Mesendoderm (in vitro differentiated cells): ENCODE measurements at regions not wholly inside any gene's neighbourhood (a gene's known extent, or its start where the extent isn't known, plus 50 kb on each side); places are given as distances from the start of the nearest gene placed in this dataset.
A peak's percentile ranks its signal among the peaks of the same experiment; 100 is the strongest.

Experiments used
- DNase-seq: peaks from one replicate; pipeline ENCODE4 v3.0.0; 2013
- H2AK5ac ChIP-seq: 2 replicates; pipeline ENCODE4 v1.6.1; 2013; ENCODE audit warnings: low read length, inconsistent platforms
- H2BK120ac ChIP-seq: 2 replicates; pipeline ENCODE4 v1.6.1; 2013; ENCODE audit warnings: low read depth, mild to moderate bottlenecking, low read length, moderate library complexity, mixed read lengths
- H2BK15ac ChIP-seq: replicated peaks from 2 replicates; pipeline ENCODE4 v1.6.1; 2013; ENCODE audit warnings: low read depth, mild to moderate bottlenecking, moderate library complexity
- H2BK5ac ChIP-seq: 2 replicates; pipeline ENCODE4 v1.6.1; 2013; ENCODE audit warnings: low read length, inconsistent platforms
- H3K18ac ChIP-seq: 2 replicates; pipeline ENCODE4 v1.6.1; 2013; ENCODE audit warnings: mild to moderate bottlenecking, low read length, mixed read lengths
- H3K23ac ChIP-seq: one replicate; pipeline ENCODE4 v1.6.1; 2013; ENCODE audit warnings: low read length
- H3K27ac ChIP-seq: 2 replicates; pipeline ENCODE4 v1.5.1; 2013; ENCODE audit warnings: low read depth, mild to moderate bottlenecking, inconsistent platforms, low read length, moderate library complexity
- H3K27me3 ChIP-seq: 2 replicates; pipeline ENCODE4 v1.6.1; 2013; ENCODE audit warnings: low read length, control low read depth, mild to moderate bottlenecking, inconsistent platforms; ENCODE audit not compliant: insufficient read depth, poor library complexity
- H3K36me3 ChIP-seq: 2 replicates; pipeline ENCODE4 v1.6.1; 2013; ENCODE audit warnings: low read length, inconsistent platforms; ENCODE audit not compliant: control insufficient read depth, insufficient read depth
- H3K4ac ChIP-seq: one replicate; pipeline ENCODE4 v1.6.1; 2013; ENCODE audit warnings: low read depth, mild to moderate bottlenecking, low read length, moderate library complexity
- H3K4me1 ChIP-seq: 2 replicates; pipeline ENCODE4 v1.6.1; 2013; ENCODE audit warnings: low read depth, low read length, inconsistent platforms; ENCODE audit not compliant: control insufficient read depth
- H3K4me2 ChIP-seq: 2 replicates; pipeline ENCODE4 v1.6.1; 2013; ENCODE audit warnings: low read length
- H3K4me3 ChIP-seq: 2 replicates; pipeline ENCODE4 v1.5.1; 2013; ENCODE audit warnings: mild to moderate bottlenecking, low read length
- H3K56ac ChIP-seq: one replicate; pipeline ENCODE4 v1.6.1; 2013; ENCODE audit warnings: low read length
- H3K79me1 ChIP-seq: 2 replicates; pipeline ENCODE4 v1.6.1; 2013; ENCODE audit warnings: low read length, inconsistent platforms
- H3K79me2 ChIP-seq: 2 replicates; pipeline ENCODE4 v1.6.1; 2013; ENCODE audit warnings: mild to moderate bottlenecking, low read length; ENCODE audit not compliant: control insufficient read depth, insufficient read depth
- H3K9ac ChIP-seq: 2 replicates; pipeline ENCODE4 v1.6.1; 2013; ENCODE audit warnings: low read length, inconsistent platforms
- H4K5ac ChIP-seq: one replicate; pipeline ENCODE4 v1.6.1; 2013; ENCODE audit warnings: low read length
- H4K8ac ChIP-seq: one replicate; pipeline ENCODE4 v1.6.1; 2013; ENCODE audit warnings: low read depth, mild to moderate bottlenecking, control low read depth, low read length, moderate library complexity
- WGBS: extraction: QIAGEN DNeasy Blood & Tissue Kit; methylation state at CpG from one replicate; pipeline ENCODE4 v1.1.7; 2013; ENCODE audit warnings: low lambda C conversion rate, missing lambda C conversion rate; ENCODE audit not compliant: insufficient coverage; ENCODE audit errors: extremely low coverage; 5-methylcytosine and 5-hydroxymethylcytosine counted together

DNA sequence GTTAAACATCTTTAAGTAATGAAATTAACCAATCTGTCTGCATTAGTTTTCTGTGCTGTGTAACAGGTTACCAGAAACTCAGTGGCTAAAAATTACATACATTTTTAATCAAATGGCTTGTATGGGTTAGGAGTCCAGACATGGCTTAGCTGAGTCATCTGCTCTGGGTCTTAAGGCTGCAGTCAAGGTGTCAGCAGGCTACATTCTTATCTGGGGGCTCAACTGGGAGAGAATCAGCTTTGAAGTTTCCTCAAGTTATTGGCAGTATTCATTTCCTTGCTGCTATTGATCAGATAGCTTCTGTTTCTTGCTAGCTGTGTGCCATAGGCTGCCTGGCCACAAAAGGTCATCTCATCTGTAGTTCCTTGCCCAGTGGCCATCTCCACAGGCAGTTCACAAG, 1163.0 kb downstream of the DIAPH3 start:
- no peak overlapping the region for H3K27ac ChIP-seq
- no peaks in the 10 kb centered on the region for H3K36me3 ChIP-seq

DNA sequence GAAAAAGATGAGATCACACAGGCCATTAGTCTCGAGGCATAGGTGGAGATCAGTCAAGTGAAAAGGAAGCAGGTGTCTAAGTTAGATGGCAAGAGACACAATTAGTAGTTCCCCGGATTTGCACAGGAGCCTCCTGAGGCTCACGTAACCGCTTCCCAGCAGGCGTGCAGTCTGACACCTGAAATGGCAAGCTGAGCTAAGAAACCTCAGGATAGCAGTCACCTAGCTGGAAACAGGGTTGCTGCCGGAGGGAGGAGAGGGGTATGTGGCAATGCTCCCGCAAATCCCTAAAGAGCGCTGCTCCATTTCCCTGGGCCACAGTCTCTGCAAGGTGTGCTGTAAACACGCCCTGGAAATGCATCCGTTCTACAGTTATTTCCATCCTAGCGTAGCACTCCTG, 1151.0 kb downstream of the DIAPH3 start:
- no peak overlapping the region for H4K8ac ChIP-seq
- H3K23ac ChIP-seq, result no peak overlapping the region
- no peak overlapping the region for H2BK15ac ChIP-seq
- H3K4ac ChIP-seq, result no peak overlapping the region
- no peak overlapping the region for H3K4me3 ChIP-seq
- no peaks in the 10 kb centered on the region for H3K79me2 ChIP-seq
- H3K9ac ChIP-seq, result no peak overlapping the region
- no peaks in the 10 kb centered on the region for H3K27me3 ChIP-seq
- H3K27ac ChIP-seq, result no peak overlapping the region
- no peaks in the 10 kb centered on the region for H3K36me3 ChIP-seq
- H4K5ac ChIP-seq, result no peak overlapping the region
- peak; percentile 75 for DNase-seq
- H2BK120ac ChIP-seq, result no peak overlapping the region
- H3K4me1 ChIP-seq, result no peaks in the 10 kb centered on the region
- no CpG with 5 or more reads among the region's 11 CpGs for WGBS
- H2AK5ac ChIP-seq, result no peak overlapping the region
- H2BK5ac ChIP-seq, result no peak overlapping the region
- no peak overlapping the region for H3K18ac ChIP-seq
- H3K56ac ChIP-seq, result no peak overlapping the region
- no peaks in the 10 kb centered on the region for H3K79me1 ChIP-seq
- H3K4me2 ChIP-seq, result no peak overlapping the region

More for the DNA sequence above, 1163.0 kb downstream of the DIAPH3 start:
- Histone ChIP-seq H3K79me2 (no peaks in the 10 kb centered on the region), H2AK5ac (no peak overlapping the region), H3K23ac (no peak overlapping the region), H4K8ac (peak overlapping the region; percentile 28), H3K27me3 (no peaks in the 10 kb centered on the region), H2BK5ac (no peak overlapping the region), H3K9ac (no peak overlapping the region), H2BK120ac (no peak overlapping the region), H3K18ac (no peak overlapping the region), H3K4me1 (peaks cover 2% of the 10 kb centered on the region), H2BK15ac (no peak overlapping the region), H3K56ac (no peak overlapping the region), H3K79me1 (no peaks in the 10 kb centered on the region), H3K4ac (no peak overlapping the region), H4K5ac (no peak overlapping the region), H3K4me3 (no peak overlapping the region), H3K4me2 (no peak overlapping the region)
- peak; percentile 50 for DNase-seq

DNA sequence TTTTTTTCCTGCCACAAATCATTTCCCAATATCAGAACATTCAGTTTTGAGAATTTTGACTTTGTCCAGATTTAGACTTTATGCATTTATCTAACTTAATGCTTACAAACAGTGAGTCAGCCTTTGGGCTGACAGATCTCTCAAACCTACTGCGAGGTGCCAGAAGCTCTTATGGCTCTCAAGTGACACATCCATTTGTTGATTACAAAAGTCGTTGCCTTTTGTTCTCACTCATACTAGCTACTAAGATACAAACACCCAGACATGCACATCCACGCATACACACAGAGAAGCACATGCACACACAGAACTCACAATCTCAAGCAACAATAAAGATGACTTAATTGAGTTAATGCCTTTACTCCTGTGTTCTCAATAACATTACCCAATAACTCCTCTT, 1147.5 kb downstream of the DIAPH3 start:
- no peaks in the 10 kb centered on the region for H3K4me1 ChIP-seq
- no peak overlapping the region for H2BK15ac ChIP-seq
- no peak overlapping the region for H3K9ac ChIP-seq
- no peak for DNase-seq
- H3K23ac ChIP-seq, result no peak overlapping the region
- no peak overlapping the region for H4K5ac ChIP-seq
- H3K56ac ChIP-seq, result no peak overlapping the region
- no peak overlapping the region for H3K4me3 ChIP-seq
- no peak overlapping the region for H3K27ac ChIP-seq
- H3K36me3 ChIP-seq, result no peaks in the 10 kb centered on the region
- H3K27me3 ChIP-seq, result no peaks in the 10 kb centered on the region
- H3K4me2 ChIP-seq, result no peak overlapping the region
- H3K18ac ChIP-seq, result no peak overlapping the region
- no peak overlapping the region for H2BK5ac ChIP-seq
- H3K79me1 ChIP-seq, result no peaks in the 10 kb centered on the region
- H2AK5ac ChIP-seq, result no peak overlapping the region
- no peaks in the 10 kb centered on the region for H3K79me2 ChIP-seq
- no peak overlapping the region for H4K8ac ChIP-seq
- H2BK120ac ChIP-seq, result no peak overlapping the region
- WGBS, result no CpG with 5 or more reads among the region's 3 CpGs
- no peak overlapping the region for H3K4ac ChIP-seq

DNA sequence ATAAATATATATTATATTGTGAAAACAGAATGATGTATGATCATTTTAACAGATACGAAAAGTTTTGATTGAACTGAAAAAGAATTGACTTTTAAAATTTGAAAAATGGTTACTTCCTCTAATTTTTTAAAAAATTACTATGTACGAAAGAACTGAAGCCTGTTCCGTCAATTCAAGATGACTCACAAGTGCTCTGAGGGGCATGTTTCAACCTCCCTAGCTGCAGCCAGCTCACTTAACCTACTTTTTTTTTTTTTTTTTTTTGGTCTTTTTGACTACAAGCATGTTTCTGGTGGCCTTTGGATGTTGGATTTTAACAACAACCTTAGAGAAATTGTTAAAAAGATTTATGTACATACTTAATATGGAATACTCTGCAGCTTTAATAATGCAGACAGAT, 1139.3 kb downstream of the DIAPH3 start:
- no peak overlapping the region for H3K4ac ChIP-seq
- no peaks in the 10 kb centered on the region for H3K79me1 ChIP-seq
- no peaks in the 10 kb centered on the region for H3K27me3 ChIP-seq
- H3K9ac ChIP-seq, result no peak overlapping the region
- H3K4me1 ChIP-seq, result no peaks in the 10 kb centered on the region
- no peak overlapping the region for H2BK15ac ChIP-seq
- H3K18ac ChIP-seq, result no peak overlapping the region
- no CpG with 5 or more reads among the region's 3 CpGs for WGBS
- no peak overlapping the region for H3K23ac ChIP-seq
- H2AK5ac ChIP-seq, result no peak overlapping the region
- H4K5ac ChIP-seq, result no peak overlapping the region
- no peak overlapping the region for H3K56ac ChIP-seq
- no peak overlapping the region for H2BK5ac ChIP-seq
- H3K27ac ChIP-seq, result no peak overlapping the region
- no peak overlapping the region for H2BK120ac ChIP-seq
- H4K8ac ChIP-seq, result no peak overlapping the region
- no peaks in the 10 kb centered on the region for H3K36me3 ChIP-seq
- H3K79me2 ChIP-seq, result no peaks in the 10 kb centered on the region
- H3K4me2 ChIP-seq, result no peak overlapping the region
- H3K4me3 ChIP-seq, result no peak overlapping the region
- no peak for DNase-seq

DNA sequence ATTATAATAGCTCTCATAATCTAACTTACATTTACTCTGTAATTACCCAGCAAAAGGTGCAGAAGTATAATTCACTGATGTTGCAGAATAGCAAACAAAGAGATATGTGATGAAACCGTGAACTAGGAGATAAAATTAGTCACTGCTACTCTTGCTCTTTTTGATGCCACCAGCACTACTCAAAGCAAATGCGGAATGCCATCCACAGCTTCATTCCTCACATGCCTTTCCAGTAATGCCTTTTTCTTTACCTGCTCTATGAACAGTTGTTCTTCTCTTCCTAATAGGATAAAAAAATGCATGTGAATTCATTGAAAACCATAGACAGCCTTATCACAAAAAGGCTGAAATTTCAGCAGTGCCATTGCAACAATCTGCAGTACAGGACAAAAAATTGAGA, 1129.5 kb downstream of the DIAPH3 start:
- Histone ChIP-seq H2BK120ac (no peak overlapping the region), H3K4me3 (no peak overlapping the region), H3K9ac (no peak overlapping the region), H4K5ac (no peak overlapping the region), H3K4me2 (no peak overlapping the region), H3K79me2 (no peaks in the 10 kb centered on the region), H3K18ac (no peak overlapping the region), H3K56ac (no peak overlapping the region), H3K27ac (no peak overlapping the region), H4K8ac (no peak overlapping the region), H2AK5ac (no peak overlapping the region), H3K79me1 (no peaks in the 10 kb centered on the region), H3K4ac (no peak overlapping the region), H3K27me3 (no peaks in the 10 kb centered on the region), H3K23ac (no peak overlapping the region), H2BK15ac (no peak overlapping the region), H2BK5ac (no peak overlapping the region), H3K4me1 (no peaks in the 10 kb centered on the region), H3K36me3 (no peaks in the 10 kb centered on the region)
- WGBS, result no CpG with 5 or more reads among the region's 2 CpGs
- peak; percentile 60 for DNase-seq

DNA sequence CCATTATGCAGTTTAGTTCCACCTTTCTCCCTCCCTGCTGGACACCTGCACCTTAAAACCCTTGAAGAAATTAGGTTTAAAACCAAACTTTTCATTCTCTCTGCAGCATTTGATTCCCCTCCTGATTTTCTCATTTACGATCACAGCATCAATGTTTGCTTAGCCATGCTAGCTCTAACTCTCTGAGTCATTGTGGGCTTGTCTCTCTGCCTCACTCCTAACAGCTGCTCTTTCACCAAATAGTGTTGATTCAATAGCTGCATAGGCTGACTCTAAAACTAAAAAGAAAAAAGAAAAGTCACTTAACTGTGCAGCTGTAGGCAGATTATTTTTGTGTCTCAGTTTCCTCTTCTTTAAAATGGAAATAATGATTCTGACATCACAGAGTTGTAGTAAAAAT, 1124.9 kb downstream of the DIAPH3 start:
- no peak overlapping the region for H4K8ac ChIP-seq
- no peak overlapping the region for H3K23ac ChIP-seq
- no peaks in the 10 kb centered on the region for H3K27me3 ChIP-seq
- no peak overlapping the region for H2BK5ac ChIP-seq
- no peak overlapping the region for H2BK15ac ChIP-seq
- H3K36me3 ChIP-seq, result no peaks in the 10 kb centered on the region
- H3K4me1 ChIP-seq, result no peaks in the 10 kb centered on the region
- no peak for DNase-seq
- peak overlapping the region; percentile 61 for H4K5ac ChIP-seq
- H3K79me2 ChIP-seq, result no peaks in the 10 kb centered on the region
- no peak overlapping the region for H3K4ac ChIP-seq
- H3K4me2 ChIP-seq, result no peak overlapping the region
- no peak overlapping the region for H3K4me3 ChIP-seq
- no peak overlapping the region for H2BK120ac ChIP-seq
- WGBS, result no CpG with 5 or more reads among the region's 1 CpG
- no peak overlapping the region for H2AK5ac ChIP-seq
- H3K27ac ChIP-seq, result no peak overlapping the region
- no peaks in the 10 kb centered on the region for H3K79me1 ChIP-seq
- H3K18ac ChIP-seq, result no peak overlapping the region
- H3K9ac ChIP-seq, result no peak overlapping the region
- no peak overlapping the region for H3K56ac ChIP-seq
